GM23338 (cell line): ENCODE measurements at regions not wholly inside any gene's neighbourhood (a gene's known extent, or its start where the extent isn't known, plus 50 kb on each side); places are given as distances from the start of the nearest gene placed in this dataset.

Experiments used
- ATAC-seq: fragments of 200-7000 bp; cut with Tn5 transposase; 3 replicates; pipeline ENCODE4 v1.9.1; 2020
- DNase-seq: peaks from one replicate; pipeline ENCODE4 v3.0.0-alpha.2; 2015; ENCODE audit warnings: low spot score
- H2AFZ ChIP-seq: fragments of 200-600 bp; sonication (generic); 2 replicates; pipeline ENCODE4 v1.8.0; 2016; ENCODE audit warnings: antibody characterized with exemption, mild to moderate bottlenecking, moderate library complexity
- H3F3A ChIP-seq: fragments of 200-600 bp; sonication (generic); replicated peaks from 2 replicates; pipeline ENCODE4 v1.8.0; 2017; ENCODE audit warnings: antibody characterized with exemption, mixed run types, low read depth
- H3K27ac ChIP-seq: fragments of 200-600 bp; sonication (generic); 2 replicates; pipeline ENCODE4 v1.6.1; 2016; ENCODE audit warnings: low read depth
- H3K27me3 ChIP-seq: fragments of 200-600 bp; sonication (generic); 2 replicates; pipeline ENCODE4 v1.8.0; 2016; ENCODE audit warnings: mild to moderate bottlenecking, mixed run types, moderate library complexity; ENCODE audit not compliant: insufficient read depth
- H3K36me3 ChIP-seq: fragments of 200-600 bp; sonication (generic); 2 replicates; pipeline ENCODE4 v1.8.0; 2016; ENCODE audit warnings: mild to moderate bottlenecking; ENCODE audit not compliant: insufficient read depth
- H3K4me1 ChIP-seq: fragments of 200-600 bp; sonication (generic); 2 replicates; pipeline ENCODE4 v1.8.0; 2016; ENCODE audit warnings: mild to moderate bottlenecking, moderate library complexity; ENCODE audit not compliant: insufficient read depth
- H3K4me2 ChIP-seq: fragments of 200-600 bp; sonication (generic); 2 replicates; pipeline ENCODE4 v1.7.1; 2017; ENCODE audit warnings: mixed run types
- H3K4me3 ChIP-seq: fragments of 200-600 bp; sonication (generic); 2 replicates; pipeline ENCODE4 v1.6.1; 2016; ENCODE audit warnings: mixed run types
- H3K79me2 ChIP-seq: fragments of 200-600 bp; sonication (generic); replicated peaks from 2 replicates; pipeline ENCODE4 v1.8.0; 2017; ENCODE audit warnings: mild to moderate bottlenecking; ENCODE audit not compliant: insufficient read depth
- H3K9me2 ChIP-seq: fragments of 200-600 bp; sonication (generic); 2 replicates; pipeline ENCODE4 v1.8.0; 2017; ENCODE audit not compliant: insufficient read depth
- H4K20me1 ChIP-seq: fragments of 200-600 bp; sonication (generic); replicated peaks from 2 replicates; pipeline ENCODE4 v1.8.0; 2017; ENCODE audit warnings: mild to moderate bottlenecking; ENCODE audit not compliant: insufficient read depth
- H3K27ac Mint-ChIP-seq: 2 replicates; pipeline ENCODE4 v1.8.0; 2020; ENCODE audit warnings: inconsistent platforms, mild to moderate bottlenecking, moderate library complexity, mixed read lengths
- H3K27me3 Mint-ChIP-seq: 3 replicates; pipeline ENCODE4 v1.8.0; 2022; ENCODE audit warnings: low read depth, mild to moderate bottlenecking, moderate library complexity, mixed read lengths, inconsistent platforms; ENCODE audit not compliant: insufficient read depth, poor library complexity
- H3K36me3 Mint-ChIP-seq: 3 replicates; pipeline ENCODE4 v1.8.0; 2021; ENCODE audit warnings: low read depth, mild to moderate bottlenecking, inconsistent platforms, moderate library complexity, mixed read lengths
- H3K4me1 Mint-ChIP-seq: 3 replicates; pipeline ENCODE4 v1.8.0; 2020; ENCODE audit warnings: mild to moderate bottlenecking, inconsistent platforms, mixed read lengths
- H3K4me3 Mint-ChIP-seq: 3 replicates; pipeline ENCODE4 v1.8.0; 2021; ENCODE audit warnings: moderate library complexity, mild to moderate bottlenecking, inconsistent platforms, mixed read lengths
- H3K9me3 Mint-ChIP-seq: 3 replicates; pipeline ENCODE4 v1.8.0; 2020; ENCODE audit warnings: moderate library complexity, mild to moderate bottlenecking, inconsistent platforms, mixed read lengths
- CREB1 ChIP-seq: fragments of 250-450 bp; sonication (Bioruptor Pico); IDR thresholded peaks from 2 replicates; pipeline ENCODE4 v1.5.0; 2020; ENCODE audit warnings: low read depth, mild to moderate bottlenecking, moderate library complexity
- EZH2 ChIP-seq: fragments of 200-600 bp; sonication (generic); IDR thresholded peaks from one replicate; pipeline ENCODE4 v1.8.0; 2017; ENCODE audit warnings: antibody characterized with exemption, mild to moderate bottlenecking, low read depth; ENCODE audit not compliant: unreplicated experiment
- EZH2phosphoT487 ChIP-seq: fragments of 200-600 bp; sonication (generic); IDR thresholded peaks from one replicate; pipeline ENCODE4 v1.8.1; 2018; ENCODE audit warnings: antibody characterized with exemption; ENCODE audit not compliant: unreplicated experiment
- JUNB ChIP-seq: IDR thresholded peaks from one replicate; pipeline ENCODE4 v1.6.1; 2016; ENCODE audit warnings: antibody characterized with exemption; ENCODE audit not compliant: unreplicated experiment
- NANOG ChIP-seq: IDR thresholded peaks from 2 replicates; pipeline ENCODE4 v1.6.1; 2016; ENCODE audit warnings: antibody characterized with exemption, borderline replicate concordance
- POLR2AphosphoS5 ChIP-seq: IDR thresholded peaks from 2 replicates; pipeline ENCODE4 v1.6.1; 2016; ENCODE audit warnings: antibody characterized with exemption, low read depth
- STAT1 ChIP-seq: IDR thresholded peaks from one replicate; pipeline ENCODE4 v1.6.1; 2016; ENCODE audit warnings: antibody characterized with exemption; ENCODE audit not compliant: unreplicated experiment
- ZNF114 ChIP-seq: fragments of 250-450 bp; sonication (Bioruptor Pico); IDR thresholded peaks from 2 replicates; pipeline ENCODE4 v1.5.0; 2020; ENCODE audit warnings: mild to moderate bottlenecking, moderate library complexity
- ZNF331 ChIP-seq: fragments of 250-450 bp; sonication (Bioruptor Pico); IDR thresholded peaks from 2 replicates; pipeline ENCODE4 v1.5.0; 2020; ENCODE audit warnings: low read depth, mild to moderate bottlenecking, moderate library complexity
- ZNF462 ChIP-seq: fragments of 250-450 bp; sonication (Bioruptor Pico); IDR thresholded peaks from 2 replicates; pipeline ENCODE4 v1.5.0; 2020; ENCODE audit warnings: mild to moderate bottlenecking, moderate library complexity

- Histone ChIP-seq H3K27ac (0 out of 2 replicates have a peak overlapping the region, but pooled peaks have one; percentile 32), H3K9me2 (no peaks in the 10 kb centered on the region), H4K20me1 (no peaks in the 10 kb centered on the region), H3K4me2 (peak overlapping the region; percentile 38; the same call in 1 of the 2 replicates), H3K27me3 (no peaks in the 10 kb centered on the region), H3F3A (no peaks in the 10 kb centered on the region), H3K4me1 (peaks cover 12% of the 10 kb centered on the region; the same call in 1 of the 2 replicates), H3K4me3 (no peak overlapping the region), H3K36me3 (no peaks in the 10 kb centered on the region), H3K79me2 (no peaks in the 10 kb centered on the region), H2AFZ (peak overlapping the region; percentile 95)
- ATAC-seq (peak; percentile 65), DNase-seq (peak; percentile 25)
- TF ChIP-seq POLR2AphosphoS5 (no peak), ZNF114 (CRISPR knock-in tag) (no peak), STAT1 (no peak), JUNB (no peak), CREB1 (CRISPR knock-in tag) (no peak), EZH2 (no peak), EZH2phosphoT487 (no peak), ZNF331 (CRISPR knock-in tag) (no peak), NANOG (no peak), ZNF462 (CRISPR knock-in tag) (no peak)
- Mint-ChIP-seq H3K4me3 (peak overlapping the region; percentile 54), H3K36me3 (no peaks in the 10 kb centered on the region), H3K27me3 (peaks cover 12% of the 10 kb centered on the region), H3K9me3 (no peaks in the 10 kb centered on the region; the same call in 2 of the 3 replicates), H3K4me1 (peaks cover 26% of the 10 kb centered on the region), H3K27ac (no peak overlapping the region; the same call in 1 of the 2 replicates)
These were observed 94.2 kb upstream of the ALKAL2 start for GRCh38 chr2:381941-382727.
